PC-3 (cell line): ENCODE measurements at regions not wholly inside any gene's neighbourhood (a gene's known extent, or its start where the extent isn't known, plus 50 kb on each side); places are given as distances from the start of the nearest gene placed in this dataset.

Experiments
- CTCF ChIP-seq: fragments of 300-600 bp; sonication (generic); conservative IDR thresholded peaks from 2 replicates; pipeline ENCODE4 v1.5.1; 2017; ENCODE audit warnings: antibody characterized with exemption, low read depth, mild to moderate bottlenecking, low read length
- EZH2 ChIP-seq: fragments of 300-600 bp; sonication (generic); IDR thresholded peaks from one replicate; pipeline ENCODE4 v1.6.1; 2017; ENCODE audit warnings: antibody characterized with exemption, mild to moderate bottlenecking, low read length; ENCODE audit not compliant: unreplicated experiment

- TF ChIP-seq EZH2: no peak
- no peak for TF ChIP-seq CTCF
Observed at GRCh38 chr9:13952906-13953305, 361.0 kb downstream of the NFIB start.
